ENCODE measurements at regions not wholly inside any gene's neighbourhood (a gene's known extent, or its start where the extent isn't known, plus 50 kb on each side); places are given as distances from the start of the nearest gene placed in this dataset.

GRCh38 chr2:66729416-66730330 is 294.7 kb downstream of the MEIS1 start:
- H3K4me1 ChIP-seq (ENCODE audit: control insufficient read depth in 1 of 2, low read depth in 2 of 2): no peaks in the 10 kb centered on the region
- TF ChIP-seq, protein P1, sequence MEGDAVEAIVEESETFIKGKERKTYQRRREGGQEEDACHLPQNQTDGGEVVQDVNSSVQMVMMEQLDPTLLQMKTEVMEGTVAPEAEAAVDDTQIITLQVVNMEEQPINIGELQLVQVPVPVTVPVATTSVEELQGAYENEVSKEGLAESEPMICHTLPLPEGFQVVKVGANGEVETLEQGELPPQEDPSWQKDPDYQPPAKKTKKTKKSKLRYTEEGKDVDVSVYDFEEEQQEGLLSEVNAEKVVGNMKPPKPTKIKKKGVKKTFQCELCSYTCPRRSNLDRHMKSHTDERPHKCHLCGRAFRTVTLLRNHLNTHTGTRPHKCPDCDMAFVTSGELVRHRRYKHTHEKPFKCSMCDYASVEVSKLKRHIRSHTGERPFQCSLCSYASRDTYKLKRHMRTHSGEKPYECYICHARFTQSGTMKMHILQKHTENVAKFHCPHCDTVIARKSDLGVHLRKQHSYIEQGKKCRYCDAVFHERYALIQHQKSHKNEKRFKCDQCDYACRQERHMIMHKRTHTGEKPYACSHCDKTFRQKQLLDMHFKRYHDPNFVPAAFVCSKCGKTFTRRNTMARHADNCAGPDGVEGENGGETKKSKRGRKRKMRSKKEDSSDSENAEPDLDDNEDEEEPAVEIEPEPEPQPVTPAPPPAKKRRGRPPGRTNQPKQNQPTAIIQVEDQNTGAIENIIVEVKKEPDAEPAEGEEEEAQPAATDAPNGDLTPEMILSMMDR (IDR thresholded peaks at IDR 0.05): no peak
- H3K4me3 ChIP-seq: no peak overlapping the region
- no peaks in the 10 kb centered on the region for H3K36me3 ChIP-seq
- H3K27me3 ChIP-seq (replicated peaks; ENCODE audit: insufficient read depth): no peaks in the 10 kb centered on the region
- no peak for ATAC-seq (ENCODE audit: insufficient number of reproducible peaks, low FRiP score, low read depth)
- no peak overlapping the region for H3K27ac ChIP-seq
- no peaks in the 10 kb centered on the region for H3K9me3 ChIP-seq
- no peak for DNase-seq (ENCODE audit: low spot score)

GRCh38 chr2:66730441-66730840 is 295.5 kb downstream of the MEIS1 start:
- H3K27ac ChIP-seq: no peak overlapping the region
- H3K4me3 ChIP-seq: no peak overlapping the region
- no peaks in the 10 kb centered on the region for H3K27me3 ChIP-seq (replicated peaks; ENCODE audit: insufficient read depth)
- no peaks in the 10 kb centered on the region for H3K36me3 ChIP-seq
- DNase-seq (ENCODE audit: low spot score): no peak
- H3K9me3 ChIP-seq: no peaks in the 10 kb centered on the region
- TF ChIP-seq, protein P1 (IDR thresholded peaks at IDR 0.05): no peak
- no peaks in the 10 kb centered on the region for H3K4me1 ChIP-seq (ENCODE audit: control insufficient read depth in 1 of 2, low read depth in 2 of 2)
- ATAC-seq (ENCODE audit: insufficient number of reproducible peaks, low FRiP score, low read depth): no peak

- no peak overlapping the region for H3K4me3 ChIP-seq
- H3K9me3 ChIP-seq: no peaks in the 10 kb centered on the region
- H3K27ac ChIP-seq: no peak overlapping the region
- H3K27me3 ChIP-seq (replicated peaks; ENCODE audit: insufficient read depth): no peaks in the 10 kb centered on the region
- no peaks in the 10 kb centered on the region for H3K36me3 ChIP-seq
- no peaks in the 10 kb centered on the region for H3K4me1 ChIP-seq (ENCODE audit: control insufficient read depth in 1 of 2, low read depth in 2 of 2)
- DNase-seq (ENCODE audit: low spot score): no peak
- TF ChIP-seq, protein P1 (IDR thresholded peaks at IDR 0.05): no peak
- no peak for ATAC-seq (ENCODE audit: insufficient number of reproducible peaks, low FRiP score, low read depth)
Measured at GRCh38 chr2:66733364-66733999, 298.6 kb downstream of the MEIS1 start.

GRCh38 chr2:66748939-66749338 is 314.0 kb downstream of the MEIS1 start:
- ATAC-seq (ENCODE audit: insufficient number of reproducible peaks, low FRiP score, low read depth) (no peak), DNase-seq (ENCODE audit: low spot score) (no peak)
- Histone ChIP-seq H3K9me3 (no peaks in the 10 kb centered on the region), H3K4me1 (ENCODE audit: control insufficient read depth in 1 of 2, low read depth in 2 of 2) (no peaks in the 10 kb centered on the region), H3K27ac (no peak overlapping the region), H3K27me3 (replicated peaks; ENCODE audit: insufficient read depth) (no peaks in the 10 kb centered on the region), H3K36me3 (no peaks in the 10 kb centered on the region), H3K4me3 (no peak overlapping the region)
- TF ChIP-seq, protein P1 (IDR thresholded peaks at IDR 0.05): no peak

DNA sequence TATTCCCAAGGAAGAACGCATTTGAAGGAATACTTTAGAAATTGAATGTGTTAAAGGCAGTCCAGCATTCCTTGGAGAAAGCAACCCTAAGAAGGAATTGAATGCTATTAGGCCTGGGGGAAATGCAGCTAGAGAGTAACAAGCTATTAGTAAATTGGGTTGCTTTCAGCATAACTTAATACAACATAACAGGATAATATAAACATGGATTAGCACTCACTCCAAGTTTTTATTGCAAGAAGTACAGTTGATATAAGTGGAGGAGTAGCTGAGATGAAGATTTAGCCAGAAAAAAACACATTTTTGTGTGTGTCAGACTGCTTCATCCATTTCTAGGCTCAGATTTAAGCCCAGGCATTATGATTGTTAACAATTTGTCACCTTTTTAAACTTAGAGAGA is 314.6 kb downstream of the MEIS1 start:
- ATAC-seq (ENCODE audit: insufficient number of reproducible peaks, low FRiP score, low read depth): no peak
- Histone ChIP-seq H3K4me1 (ENCODE audit: control insufficient read depth in 1 of 2, low read depth in 2 of 2) (no peaks in the 10 kb centered on the region), H3K4me3 (no peak overlapping the region), H3K27ac (no peak overlapping the region), H3K27me3 (replicated peaks; ENCODE audit: insufficient read depth) (no peaks in the 10 kb centered on the region), H3K9me3 (no peaks in the 10 kb centered on the region), H3K36me3 (no peaks in the 10 kb centered on the region)
- TF ChIP-seq, protein P1 (IDR thresholded peaks at IDR 0.05): no peak
- DNase-seq (ENCODE audit: low spot score): no peak
